ENCODE measurements at regions not wholly inside any gene's neighbourhood (a gene's known extent, or its start where the extent isn't known, plus 50 kb on each side); places are given as distances from the start of the nearest gene placed in this dataset.

DNA sequence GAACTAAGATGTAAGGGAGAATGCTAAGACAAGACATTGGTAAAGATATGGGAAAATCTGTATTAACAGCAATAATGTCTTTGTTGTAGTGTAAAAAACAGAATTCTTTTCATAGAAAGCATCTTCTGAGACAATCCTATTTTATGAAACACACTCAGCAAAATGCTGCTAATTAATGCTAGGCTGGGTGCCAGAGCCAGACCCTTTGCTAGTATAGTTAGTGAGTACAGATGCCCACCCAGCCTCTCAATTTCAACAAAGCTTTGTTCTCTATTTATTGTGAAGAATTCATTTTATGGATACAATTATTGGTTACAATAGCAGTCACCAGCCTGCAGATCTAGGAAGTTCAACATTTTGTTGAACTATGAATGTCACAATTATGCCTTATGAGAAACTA is 131.0 kb downstream of the SEM1 start:
- BruUV-seq (replicated peaks), result no TSS peak
- Histone ChIP-seq H3K79me2 (ENCODE audit: insufficient read depth, low read length) (no peaks in the 10 kb centered on the region), H2AFZ (ENCODE audit: low read depth, low read length, poor library complexity, severe bottlenecking) (no peak overlapping the region), H3K4me1 (ENCODE audit: control insufficient read depth in 1 of 2, insufficient read depth in 2 of 2, low read length in 2 of 2) (no peaks in the 10 kb centered on the region), H3K27me3 (ENCODE audit: insufficient read depth, low read length) (no peaks in the 10 kb centered on the region), H3K4me3 (replicated peaks in 1 of 2; ENCODE audit: low read depth in 1 of 2, low read length in 2 of 2) (no peak overlapping the region), H3K9ac (ENCODE audit: low read length) (no peak overlapping the region), H3K36me3 (ENCODE audit: control insufficient read depth in 1 of 2, insufficient read depth in 2 of 2, low read length in 2 of 2) (no peaks in the 10 kb centered on the region), H3K4me2 (ENCODE audit: low read length) (no peak overlapping the region), H3K27ac (ENCODE audit: low read depth, low read length) (no peak overlapping the region), H4K20me1 (ENCODE audit: insufficient read depth) (no peaks in the 10 kb centered on the region), H3K9me2 (ENCODE audit: insufficient read depth) (no peaks in the 10 kb centered on the region), H3K9me3 (ENCODE audit: control insufficient read depth in 1 of 2, insufficient read depth in 1 of 2, low read depth in 1 of 2, low read length in 2 of 2) (no peaks in the 10 kb centered on the region; a peak in 1 of 4 replicates)
- TF ChIP-seq CBX3 (IDR thresholded peaks at IDR 0.05; ENCODE audit: low read depth), result no peak
- no peak for TF ChIP-seq FOSL1 (IDR thresholded peaks at IDR 0.05; ENCODE audit: low read depth)
- TF ChIP-seq, protein P1, sequence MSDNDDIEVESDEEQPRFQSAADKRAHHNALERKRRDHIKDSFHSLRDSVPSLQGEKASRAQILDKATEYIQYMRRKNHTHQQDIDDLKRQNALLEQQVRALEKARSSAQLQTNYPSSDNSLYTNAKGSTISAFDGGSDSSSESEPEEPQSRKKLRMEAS (IDR thresholded peaks at IDR 0.05), result no peak
- TF ChIP-seq ELF1 (IDR thresholded peaks at IDR 0.05; ENCODE audit: borderline replicate concordance, low read depth), result no peak
- TF ChIP-seq EZH2 (IDR thresholded peaks at IDR 0.05), result no peak
- TF ChIP-seq EGR1 (IDR thresholded peaks at IDR 0.05; ENCODE audit: low read depth), result no peak
- TF ChIP-seq EZH2phosphoT487 (IDR thresholded peaks at IDR 0.05; ENCODE audit: borderline replicate concordance), result no peak
- no peak for TF ChIP-seq CEBPB (IDR thresholded peaks at IDR 0.05; ENCODE audit: low read depth)
- no peak for TF ChIP-seq JUND (IDR thresholded peaks at IDR 0.05)
- TF ChIP-seq, protein P2, sequence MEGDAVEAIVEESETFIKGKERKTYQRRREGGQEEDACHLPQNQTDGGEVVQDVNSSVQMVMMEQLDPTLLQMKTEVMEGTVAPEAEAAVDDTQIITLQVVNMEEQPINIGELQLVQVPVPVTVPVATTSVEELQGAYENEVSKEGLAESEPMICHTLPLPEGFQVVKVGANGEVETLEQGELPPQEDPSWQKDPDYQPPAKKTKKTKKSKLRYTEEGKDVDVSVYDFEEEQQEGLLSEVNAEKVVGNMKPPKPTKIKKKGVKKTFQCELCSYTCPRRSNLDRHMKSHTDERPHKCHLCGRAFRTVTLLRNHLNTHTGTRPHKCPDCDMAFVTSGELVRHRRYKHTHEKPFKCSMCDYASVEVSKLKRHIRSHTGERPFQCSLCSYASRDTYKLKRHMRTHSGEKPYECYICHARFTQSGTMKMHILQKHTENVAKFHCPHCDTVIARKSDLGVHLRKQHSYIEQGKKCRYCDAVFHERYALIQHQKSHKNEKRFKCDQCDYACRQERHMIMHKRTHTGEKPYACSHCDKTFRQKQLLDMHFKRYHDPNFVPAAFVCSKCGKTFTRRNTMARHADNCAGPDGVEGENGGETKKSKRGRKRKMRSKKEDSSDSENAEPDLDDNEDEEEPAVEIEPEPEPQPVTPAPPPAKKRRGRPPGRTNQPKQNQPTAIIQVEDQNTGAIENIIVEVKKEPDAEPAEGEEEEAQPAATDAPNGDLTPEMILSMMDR (IDR thresholded peaks at IDR 0.05 in 2 of 3, conservative IDR thresholded peaks at IDR 0.05 in 1 of 3; ENCODE audit: borderline replicate concordance in 1 of 3, insufficient read depth in 1 of 3, low read depth in 2 of 3, low read length in 2 of 3), result no peak
- TF ChIP-seq POLR2AphosphoS5 (IDR thresholded peaks at IDR 0.05; ENCODE audit: low read depth, low read length), result no peak
- TF ChIP-seq YY1 (IDR thresholded peaks at IDR 0.05; ENCODE audit: extremely low read depth, insufficient replicate concordance, low read depth, low read length), result no peak
- TF ChIP-seq TCF7L2 (IDR thresholded peaks at IDR 0.05; ENCODE audit: borderline replicate concordance, extremely low read depth, insufficient read depth, insufficient read length), result no peak
- no peak for TF ChIP-seq ZFX (IDR thresholded peaks at IDR 0.05)
- TF ChIP-seq SP1 (IDR thresholded peaks at IDR 0.05; ENCODE audit: low read depth), result no peak
- TF ChIP-seq, protein P3, sequence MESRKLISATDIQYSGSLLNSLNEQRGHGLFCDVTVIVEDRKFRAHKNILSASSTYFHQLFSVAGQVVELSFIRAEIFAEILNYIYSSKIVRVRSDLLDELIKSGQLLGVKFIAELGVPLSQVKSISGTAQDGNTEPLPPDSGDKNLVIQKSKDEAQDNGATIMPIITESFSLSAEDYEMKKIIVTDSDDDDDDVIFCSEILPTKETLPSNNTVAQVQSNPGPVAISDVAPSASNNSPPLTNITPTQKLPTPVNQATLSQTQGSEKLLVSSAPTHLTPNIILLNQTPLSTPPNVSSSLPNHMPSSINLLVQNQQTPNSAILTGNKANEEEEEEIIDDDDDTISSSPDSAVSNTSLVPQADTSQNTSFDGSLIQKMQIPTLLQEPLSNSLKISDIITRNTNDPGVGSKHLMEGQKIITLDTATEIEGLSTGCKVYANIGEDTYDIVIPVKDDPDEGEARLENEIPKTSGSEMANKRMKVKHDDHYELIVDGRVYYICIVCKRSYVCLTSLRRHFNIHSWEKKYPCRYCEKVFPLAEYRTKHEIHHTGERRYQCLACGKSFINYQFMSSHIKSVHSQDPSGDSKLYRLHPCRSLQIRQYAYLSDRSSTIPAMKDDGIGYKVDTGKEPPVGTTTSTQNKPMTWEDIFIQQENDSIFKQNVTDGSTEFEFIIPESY (IDR thresholded peaks at IDR 0.05; ENCODE audit: extremely low read depth, insufficient replicate concordance, low read length), result no peak
- no peak for TF ChIP-seq ZNF274 (IDR thresholded peaks at IDR 0.05; ENCODE audit: low read depth, low read length)
- TF ChIP-seq SRF (IDR thresholded peaks at IDR 0.05; ENCODE audit: low read depth), result no peak
- TF ChIP-seq, protein P4, sequence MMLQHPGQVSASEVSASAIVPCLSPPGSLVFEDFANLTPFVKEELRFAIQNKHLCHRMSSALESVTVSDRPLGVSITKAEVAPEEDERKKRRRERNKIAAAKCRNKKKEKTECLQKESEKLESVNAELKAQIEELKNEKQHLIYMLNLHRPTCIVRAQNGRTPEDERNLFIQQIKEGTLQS (IDR thresholded peaks at IDR 0.05), result no peak
- intact Hi-C loops (cut with micrococcal nuclease), result no loop called here
- no peak for ATAC-seq
- CTCF ChIA-PET, result no interaction called here
- DNase-seq (ENCODE audit: low read depth, low spot score), result no peak
- RAD21 ChIA-PET (ENCODE audit: low non-redundant PET in 1 of 2, low total read pairs in 2 of 2, uncharacterized antibody in 2 of 2, unreplicated experiment in 2 of 2), result no interaction called here
- POLR2A ChIA-PET, result no interaction called here

All from HCT116 (cell line).